Left colon (tissue), 2 donors: ENCODE measurements at regions not wholly inside any gene's neighbourhood (a gene's known extent, or its start where the extent isn't known, plus 50 kb on each side); places are given as distances from the start of the nearest gene placed in this dataset.

Source experiments
- ATAC-seq: fragments of 200-7000 bp; cut with Tn5 transposase; one replicate; pipeline ENCODE4 v1.9.1; 2020; ENCODE audit warnings: mild to moderate bottlenecking, moderate library complexity
- DNase-seq, 2 donors: peaks; one replicate each; pipeline ENCODE4 v3.0.0-alpha.2; 2020
- intact Hi-C, 2 donors: fragments of 100-400 bp; cut with DNase I in 1 of 2; cut with micrococcal nuclease in 1 of 2; formaldehyde crosslinking; loops; one replicate each; pipeline versions ENCODE4 v1.11.2 to v1.14.0; 2022; cut with DNase I, micrococcal nuclease
- donor health status: DM: no; HTN: no; CAD: no.
- donor health status: DM: yes; HTN: yes; CAD: no.

DNA sequence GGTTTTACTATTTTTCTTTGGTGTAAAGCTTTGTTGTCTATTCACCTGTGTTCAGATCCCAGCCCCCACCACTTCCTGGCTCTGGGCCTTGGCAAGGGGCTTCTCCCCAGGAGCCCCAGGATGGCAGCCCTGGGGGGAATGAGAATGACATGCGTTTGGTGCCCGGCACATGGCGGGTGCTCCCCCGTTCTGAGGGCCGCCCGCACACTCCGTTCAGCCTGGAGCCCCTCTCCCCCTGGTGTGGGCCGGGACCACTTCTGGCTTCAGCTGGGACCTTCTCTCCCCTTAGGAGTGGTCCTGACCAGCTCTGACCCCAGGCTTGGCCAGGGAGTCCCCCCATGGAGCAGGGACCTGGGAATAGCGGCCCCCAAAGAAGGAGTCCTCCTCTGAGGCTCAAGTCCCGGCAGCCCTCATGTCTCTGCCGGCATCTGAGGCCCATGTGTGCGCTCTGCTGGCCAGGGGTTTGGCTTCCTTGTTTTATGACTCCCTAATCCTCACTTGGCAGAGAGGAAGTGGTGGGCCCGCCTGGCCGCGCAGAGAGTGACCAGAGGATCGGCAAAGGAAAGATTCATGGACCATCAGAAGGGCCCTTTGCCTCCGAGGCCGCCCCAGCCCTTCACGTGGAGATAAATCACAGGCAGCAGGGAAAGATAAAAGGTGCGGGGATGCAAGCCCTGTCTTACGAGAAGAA lies 57.0 kb upstream of the LMX1B start:
- intact Hi-C loops = loop anchor here (5.0 kb wide), 1 partner anchor 54 kb away; no protein-coding TSS in a partner anchor
- no peak for ATAC-seq

DNA sequence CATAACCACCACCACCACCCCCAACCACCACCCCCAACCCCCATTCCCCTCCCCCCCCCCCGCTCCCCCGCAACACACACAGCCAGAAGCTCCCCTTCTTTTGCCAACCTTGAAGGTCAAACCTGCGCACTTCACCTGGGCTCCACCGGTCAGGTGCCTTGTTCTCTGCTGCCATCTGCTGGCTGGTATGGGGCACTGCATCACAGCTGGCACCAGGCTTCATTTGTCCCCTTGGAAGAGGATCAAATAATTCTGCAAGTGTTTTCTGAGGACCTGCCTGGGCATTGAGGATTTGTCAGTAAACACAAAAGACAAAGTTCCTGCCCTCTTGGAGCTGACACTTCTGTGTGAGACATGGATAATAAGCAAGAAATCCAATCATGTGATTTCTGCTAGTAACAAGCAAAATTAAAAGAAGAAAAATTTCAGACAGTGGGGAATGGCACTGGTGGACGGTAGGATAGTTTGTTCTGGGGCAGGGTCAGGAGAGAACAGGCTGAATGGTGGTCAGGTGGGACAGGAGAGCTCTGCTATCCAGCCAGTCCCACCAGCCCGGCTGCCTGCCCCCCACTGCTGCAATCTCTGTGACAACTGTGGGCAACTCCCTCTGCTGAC lies 55.6 kb upstream of the LMX1B start:
- intact Hi-C loops = loop anchor here (5.0 kb wide), 1 partner anchor 56 kb away; no protein-coding TSS in a partner anchor
- peak; percentile 82 for ATAC-seq
- DNase-seq = peak in 1 of 2 donors; percentile 59

More for the DNA sequence above, 57.0 kb upstream of the LMX1B start:
- DNase-seq = no peak

DNA sequence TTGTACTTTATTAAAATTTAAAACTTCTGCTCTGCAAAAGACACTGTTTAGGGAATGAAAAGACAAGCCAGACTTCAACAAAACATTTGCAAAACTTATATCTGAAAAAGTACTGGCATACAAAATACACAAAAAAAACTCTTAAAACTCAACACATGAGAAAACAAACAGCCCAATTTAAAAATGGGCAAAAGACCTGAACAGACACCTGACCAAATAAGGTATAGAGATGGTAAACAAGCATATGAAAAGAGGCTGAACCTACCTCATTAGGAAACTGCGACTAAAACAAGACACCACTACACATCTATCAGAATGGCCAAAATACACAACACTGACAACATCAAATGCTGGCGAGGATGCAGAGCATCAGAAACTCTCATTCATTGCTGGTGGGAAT lies 54.4 kb upstream of the LMX1B start:
- intact Hi-C loops = loop anchor here (5.0 kb wide), 1 partner anchor 57 kb away; no protein-coding TSS in a partner anchor
- DNase-seq = no peak
- no peak for ATAC-seq

DNA sequence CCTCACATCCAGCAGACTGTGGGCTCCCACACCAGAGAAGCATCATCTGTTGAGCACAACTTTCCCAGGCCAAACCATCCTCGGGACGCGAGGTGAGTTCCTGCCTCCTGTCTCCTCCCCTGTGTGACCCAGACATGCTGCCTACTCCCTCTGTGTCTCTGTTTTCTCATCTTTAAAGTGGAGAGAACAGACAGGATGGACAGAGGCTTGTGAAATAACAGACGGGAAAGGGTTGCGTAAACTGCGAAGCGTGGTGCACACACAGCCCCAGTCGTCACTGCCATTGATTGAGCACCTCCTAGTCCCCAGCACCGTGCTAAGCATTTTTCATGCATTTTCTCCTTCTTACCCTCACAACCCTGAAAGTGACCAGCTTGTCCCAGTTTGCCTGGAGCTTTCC lies 52.1 kb upstream of the LMX1B start:
- intact Hi-C loops = no loop called here
- no peak for DNase-seq
- no peak for ATAC-seq

DNA sequence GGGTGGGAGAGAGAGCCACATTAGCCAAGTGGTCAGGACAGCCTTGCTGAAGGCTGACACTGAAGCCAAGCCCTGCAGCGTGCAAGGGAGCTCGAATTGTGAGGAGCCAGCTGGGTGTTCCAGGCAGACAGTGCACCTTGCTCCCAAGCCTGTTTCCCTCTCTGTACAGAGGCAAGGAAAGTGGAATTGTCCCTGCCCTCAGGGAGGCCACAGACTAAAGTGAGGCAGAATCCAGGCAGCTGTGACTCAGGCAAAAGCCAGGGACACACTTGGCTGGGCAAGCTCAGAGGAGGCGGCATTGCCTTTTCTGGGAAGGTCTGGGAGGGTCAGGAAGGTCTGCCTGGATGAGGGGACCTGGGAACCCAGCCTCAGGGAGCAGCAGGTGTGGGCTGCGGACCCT lies 50.2 kb upstream of the LMX1B start:
- ATAC-seq = no peak
- DNase-seq = no peak
- intact Hi-C loops = no loop called here
